Liver (tissue), 8 donors: ENCODE measurements at regions not wholly inside any gene's neighbourhood (a gene's known extent, or its start where the extent isn't known, plus 50 kb on each side); places are given as distances from the start of the nearest gene placed in this dataset.

Source experiments
- DNase-seq: peaks from one replicate; pipeline ENCODE4 v3.0.0-alpha.2; 2017; ENCODE audit warnings: low spot score
- H3K27ac ChIP-seq, 2 donors: one replicate each; pipeline ENCODE4 v1.7.0; 2013; ENCODE audit warnings: inconsistent platforms in 2 of 2, low read length in 2 of 2, control low read depth in 1 of 2, low read depth in 1 of 2, mild to moderate bottlenecking in 1 of 2
- H3K27me3 ChIP-seq, 4 donors: one replicate each; pipeline versions ENCODE4 v1.6.1 to v1.7.0; 2013; ENCODE audit warnings: low read length in 3 of 4, inconsistent platforms in 1 of 4, mild to moderate bottlenecking in 1 of 4, moderate library complexity in 1 of 4; ENCODE audit not compliant: control insufficient read depth in 4 of 4, insufficient read depth in 4 of 4
- H3K36me3 ChIP-seq, 4 donors: one replicate each; pipeline versions ENCODE4 v1.6.1 to v1.7.0; 2013; ENCODE audit warnings: low read length in 3 of 4, mild to moderate bottlenecking in 3 of 4, low read depth in 1 of 4, moderate library complexity in 1 of 4; ENCODE audit not compliant: control insufficient read depth in 4 of 4, insufficient read depth in 3 of 4
- H3K4me1 ChIP-seq, 4 donors: one replicate each; pipeline versions ENCODE4 v1.6.1 to v1.7.0; 2013; ENCODE audit warnings: low read length in 3 of 4, mild to moderate bottlenecking in 3 of 4, moderate library complexity in 1 of 4; ENCODE audit not compliant: control insufficient read depth in 4 of 4, insufficient read depth in 4 of 4
- H3K4me3 ChIP-seq, 3 donors: one replicate each; pipeline versions ENCODE4 v1.6.1 to v1.7.0; 2013; ENCODE audit warnings: low read length in 3 of 3, control low read depth in 1 of 3, low read depth in 1 of 3, mild to moderate bottlenecking in 1 of 3
- H3K9ac ChIP-seq, 2 donors: one replicate each; pipeline ENCODE4 v1.7.0; 2013; ENCODE audit warnings: low read length in 2 of 2, mild to moderate bottlenecking in 2 of 2, moderate library complexity in 2 of 2, control low read depth in 1 of 2, low read depth in 1 of 2
- H3K9me3 ChIP-seq, 4 donors: one replicate each; pipeline versions ENCODE4 v1.6.1 to v1.7.0; 2013; ENCODE audit warnings: low read length in 3 of 4; ENCODE audit not compliant: control insufficient read depth in 4 of 4
- ATF3 ChIP-seq: IDR thresholded peaks from 2 replicates; pipeline ENCODE4 v1.6.1; 2016; ENCODE audit warnings: antibody characterized with exemption
- CTCF ChIP-seq: fragments of 150-350 bp; IDR thresholded peaks from 2 replicates; pipeline ENCODE4 v1.5.1; 2017; ENCODE audit warnings: improper control_type of control experiment, low read depth, low read length; ENCODE audit not compliant: missing input control
- EGR1 ChIP-seq, 2 donors: IDR thresholded peaks; 2 replicates each; pipeline ENCODE4 v1.6.1; 2016 to 2018; ENCODE audit warnings: antibody characterized with exemption in 2 of 2, low read depth in 2 of 2
- FOXA1 ChIP-seq: IDR thresholded peaks from 2 replicates; pipeline ENCODE4 v1.6.1; 2016; ENCODE audit warnings: antibody characterized with exemption
- FOXA2 ChIP-seq: IDR thresholded peaks from 2 replicates; pipeline ENCODE4 v1.6.1; 2016; ENCODE audit warnings: antibody characterized with exemption
- GABPA ChIP-seq, 2 donors: IDR thresholded peaks in 1 of 2; conservative IDR thresholded peaks in 1 of 2; 2 replicates each; pipeline ENCODE4 v1.6.1; 2016; ENCODE audit warnings: antibody characterized with exemption in 2 of 2, mild to moderate bottlenecking in 1 of 2, moderate library complexity in 1 of 2
- HNF4A ChIP-seq, 2 donors: conservative IDR thresholded peaks; 2 replicates each; pipeline ENCODE4 v1.6.1; 2016; ENCODE audit warnings: antibody characterized with exemption in 2 of 2, mild to moderate bottlenecking in 2 of 2
- HNF4G ChIP-seq: IDR thresholded peaks from 2 replicates; pipeline ENCODE4 v1.6.1; 2016; ENCODE audit warnings: antibody characterized with exemption
- JUND ChIP-seq, 2 donors: IDR thresholded peaks; 2 replicates each; pipeline ENCODE4 v1.6.1; 2016; ENCODE audit warnings: antibody characterized with exemption in 2 of 2
- MAX ChIP-seq: IDR thresholded peaks from 2 replicates; pipeline ENCODE4 v1.6.1; 2016; ENCODE audit warnings: antibody characterized with exemption
- NR2F2 ChIP-seq: IDR thresholded peaks from 2 replicates; pipeline ENCODE4 v1.6.1; 2016; ENCODE audit warnings: antibody characterized with exemption
- RAD21 ChIP-seq, 2 donors: IDR thresholded peaks; 2 replicates each; pipeline ENCODE4 v1.6.1; 2016; ENCODE audit warnings: antibody characterized with exemption in 2 of 2, mild to moderate bottlenecking in 2 of 2
- REST ChIP-seq: IDR thresholded peaks from 2 replicates; pipeline ENCODE4 v1.6.1; 2016; ENCODE audit warnings: antibody characterized with exemption, mild to moderate bottlenecking
- RXRA ChIP-seq, 2 donors: IDR thresholded peaks; 2 replicates each; pipeline ENCODE4 v1.6.1; 2017 to 2018; ENCODE audit warnings: antibody characterized with exemption in 2 of 2, mild to moderate bottlenecking in 1 of 2
- SP1 ChIP-seq: IDR thresholded peaks from 2 replicates; pipeline ENCODE4 v1.6.1; 2018; ENCODE audit warnings: antibody characterized with exemption, mild to moderate bottlenecking
- TAF1 ChIP-seq: conservative IDR thresholded peaks from 2 replicates; pipeline ENCODE4 v1.6.1; 2016; ENCODE audit warnings: antibody characterized with exemption, mild to moderate bottlenecking
- YY1 ChIP-seq: IDR thresholded peaks from 2 replicates; pipeline ENCODE4 v1.6.1; 2016; ENCODE audit warnings: antibody characterized with exemption, mild to moderate bottlenecking
- ZBTB33 ChIP-seq: IDR thresholded peaks from 2 replicates; pipeline ENCODE4 v1.6.1; 2016; ENCODE audit warnings: antibody characterized with exemption
- WGBS: extraction: QIAGEN DNeasy Blood & Tissue Kit; methylation state at CpG from one replicate; pipeline ENCODE4 v1.1.7; 2013; 5-methylcytosine and 5-hydroxymethylcytosine counted together
- donor health status: healthy.
- donor health status: healthy.
- donor health status: healthy.
- donor health status: healthy.
- donor health status: healthy.

- no peaks in the 10 kb centered on the region for H3K4me1 ChIP-seq
- H3K4me3 ChIP-seq: no peak overlapping the region
- H3K9ac ChIP-seq: no peak overlapping the region
- no peaks in the 10 kb centered on the region for H3K27me3 ChIP-seq
- TF ChIP-seq FOXA1 (no peak), HNF4G (no peak), HNF4A (conservative IDR thresholded peaks at IDR 0.05) (no peak), ZBTB33 (no peak), MAX (no peak), RXRA (IDR thresholded peaks at IDR 0.05) (no peak)
- no peaks in the 10 kb centered on the region for H3K9me3 ChIP-seq
- no peak for DNase-seq
- WGBS: 88% methylated on average over 14 of the region's 14 CpGs
- H3K27ac ChIP-seq: no peak overlapping the region
- no peaks in the 10 kb centered on the region for H3K36me3 ChIP-seq
Observed at GRCh38 chr14:101030586-101030985, 127.1 kb upstream of the RTL1 start.

GRCh38 chr14:101031186-101031585 is 127.7 kb upstream of the RTL1 start:
- no peaks in the 10 kb centered on the region for H3K27me3 ChIP-seq
- WGBS: 87% methylated on average over 14 of the region's 14 CpGs
- no peaks in the 10 kb centered on the region for H3K36me3 ChIP-seq
- H3K27ac ChIP-seq: no peak overlapping the region
- no peaks in the 10 kb centered on the region for H3K9me3 ChIP-seq
- H3K4me1 ChIP-seq: no peaks in the 10 kb centered on the region
- H3K4me3 ChIP-seq: no peak overlapping the region
- DNase-seq: no peak
- no peak overlapping the region for H3K9ac ChIP-seq
- TF ChIP-seq ATF3: no peak
- no peak for TF ChIP-seq CTCF
- TF ChIP-seq YY1: no peak
- TF ChIP-seq JUND (IDR thresholded peaks at IDR 0.05): no peak
- TF ChIP-seq ZBTB33: no peak
- no peak for TF ChIP-seq NR2F2
- TF ChIP-seq REST: no peak
- TF ChIP-seq RXRA (IDR thresholded peaks at IDR 0.05): no peak
- no peak for TF ChIP-seq GABPA (IDR thresholded peaks at IDR 0.05 in 1 of 2, conservative IDR thresholded peaks at IDR 0.05 in 1 of 2)
- no peak for TF ChIP-seq FOXA2
- TF ChIP-seq RAD21 (IDR thresholded peaks at IDR 0.05): no peak
- no peak for TF ChIP-seq HNF4G
- no peak for TF ChIP-seq TAF1
- TF ChIP-seq FOXA1: no peak
- TF ChIP-seq HNF4A (conservative IDR thresholded peaks at IDR 0.05): no peak
- no peak for TF ChIP-seq EGR1 (IDR thresholded peaks at IDR 0.05; ENCODE audit: low read depth in 2 of 2)
- no peak for TF ChIP-seq SP1
- TF ChIP-seq MAX: no peak
